Glutamatergic neuron (in vitro differentiated cells): ENCODE measurements at regions not wholly inside any gene's neighbourhood (a gene's known extent, or its start where the extent isn't known, plus 50 kb on each side); places are given as distances from the start of the nearest gene placed in this dataset.
"Not testable (repeated sequence)": the region's sequence is repeated elsewhere in the genome, so short reads cannot be mapped to it uniquely, and the experiment has no call there.

Experiments
- DNase-seq: peaks from one replicate; pipeline ENCODE4 v3.0.0; 2022
- H3K27ac Mint-ChIP-seq: one replicate; pipeline ENCODE4 v1.8.0; 2020; ENCODE audit warnings: mild to moderate bottlenecking, mixed read lengths, inconsistent platforms; ENCODE audit not compliant: unreplicated experiment
- H3K27me3 Mint-ChIP-seq: one replicate; pipeline ENCODE4 v1.8.0; 2020; ENCODE audit warnings: mild to moderate bottlenecking, moderate library complexity, mixed read lengths, inconsistent platforms; ENCODE audit not compliant: unreplicated experiment
- H3K36me3 Mint-ChIP-seq: one replicate; pipeline ENCODE4 v1.8.0; 2020; ENCODE audit warnings: mild to moderate bottlenecking, mixed read lengths, inconsistent platforms; ENCODE audit not compliant: unreplicated experiment
- H3K4me1 Mint-ChIP-seq: one replicate; pipeline ENCODE4 v1.8.0; 2020; ENCODE audit warnings: mild to moderate bottlenecking, low read depth, mixed read lengths, inconsistent platforms; ENCODE audit not compliant: unreplicated experiment
- H3K4me3 Mint-ChIP-seq: one replicate; pipeline ENCODE4 v1.8.0; 2020; ENCODE audit warnings: mild to moderate bottlenecking, mixed read lengths, inconsistent platforms; ENCODE audit not compliant: unreplicated experiment
- H3K9me3 Mint-ChIP-seq: one replicate; pipeline ENCODE4 v1.8.0; 2020; ENCODE audit warnings: mild to moderate bottlenecking, moderate library complexity, mixed read lengths, inconsistent platforms; ENCODE audit not compliant: unreplicated experiment
- CTCF ChIP-seq: fragments of 200-600 bp; sonication (generic); IDR thresholded peaks from one replicate; pipeline ENCODE4 v1.5.0; 2021; ENCODE audit not compliant: partially characterized antibody, unreplicated experiment

GRCh38 chr1:83118472-83118871, 880.5 kb downstream of the TTLL7 start:
- no peak for DNase-seq
- Mint-ChIP-seq H3K4me3 (no peak overlapping the region), H3K36me3 (no peaks in the 10 kb centered on the region), H3K27ac (no peak overlapping the region), H3K4me1 (no peaks in the 10 kb centered on the region), H3K27me3 (no peaks in the 10 kb centered on the region), H3K9me3 (no peaks in the 10 kb centered on the region)
- TF ChIP-seq CTCF = no peak

DNA sequence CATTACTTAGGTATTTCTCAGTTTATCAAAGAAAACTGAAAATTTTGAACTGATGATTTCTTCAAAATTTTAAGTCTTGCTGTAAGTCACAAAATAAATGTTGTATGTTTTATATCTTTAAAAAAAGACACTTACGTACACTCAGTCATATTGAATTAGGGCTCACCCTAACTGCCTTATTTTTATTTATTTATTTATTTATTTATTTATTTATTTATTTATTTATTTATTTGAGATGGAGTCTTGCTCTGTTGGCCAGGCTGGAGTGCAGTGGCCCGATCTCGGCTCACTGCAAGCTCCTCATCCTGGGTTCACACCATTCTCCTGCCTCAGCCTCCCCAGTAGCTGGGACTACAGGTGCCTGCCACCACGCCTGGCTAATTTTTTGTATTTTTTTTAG, 881.9 kb downstream of the TTLL7 start:
- H3K9me3 Mint-ChIP-seq, H3K27me3 Mint-ChIP-seq, H3K4me3 Mint-ChIP-seq, H3K36me3 Mint-ChIP-seq, H3K4me1 Mint-ChIP-seq, H3K27ac Mint-ChIP-seq, DNase-seq: not testable (repeated sequence)

DNA sequence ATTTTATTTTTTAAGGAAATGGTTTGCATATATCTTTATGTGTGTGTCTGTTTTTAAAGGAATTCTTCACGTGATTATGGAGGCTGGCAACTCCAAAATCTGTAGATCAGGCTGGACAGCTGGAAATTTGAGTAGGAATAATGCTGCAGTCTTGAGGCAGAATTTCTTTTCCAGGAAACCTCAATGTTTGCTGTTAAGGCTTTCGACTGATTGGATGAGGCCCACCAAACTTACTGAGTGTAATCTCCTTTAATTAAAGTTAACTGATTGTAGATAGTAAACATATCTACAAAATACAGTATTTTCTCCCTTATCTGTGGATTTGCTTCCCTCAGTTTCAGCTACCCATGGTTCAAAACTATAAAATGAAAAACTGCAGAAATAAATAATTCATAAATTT, 883.1 kb downstream of the TTLL7 start:
- Mint-ChIP-seq H3K27ac (no peak overlapping the region), H3K36me3 (no peaks in the 10 kb centered on the region), H3K27me3 (no peaks in the 10 kb centered on the region), H3K4me3 (no peak overlapping the region), H3K4me1 (no peaks in the 10 kb centered on the region), H3K9me3 (no peaks in the 10 kb centered on the region)
- DNase-seq = no peak
- TF ChIP-seq CTCF = no peak

DNA sequence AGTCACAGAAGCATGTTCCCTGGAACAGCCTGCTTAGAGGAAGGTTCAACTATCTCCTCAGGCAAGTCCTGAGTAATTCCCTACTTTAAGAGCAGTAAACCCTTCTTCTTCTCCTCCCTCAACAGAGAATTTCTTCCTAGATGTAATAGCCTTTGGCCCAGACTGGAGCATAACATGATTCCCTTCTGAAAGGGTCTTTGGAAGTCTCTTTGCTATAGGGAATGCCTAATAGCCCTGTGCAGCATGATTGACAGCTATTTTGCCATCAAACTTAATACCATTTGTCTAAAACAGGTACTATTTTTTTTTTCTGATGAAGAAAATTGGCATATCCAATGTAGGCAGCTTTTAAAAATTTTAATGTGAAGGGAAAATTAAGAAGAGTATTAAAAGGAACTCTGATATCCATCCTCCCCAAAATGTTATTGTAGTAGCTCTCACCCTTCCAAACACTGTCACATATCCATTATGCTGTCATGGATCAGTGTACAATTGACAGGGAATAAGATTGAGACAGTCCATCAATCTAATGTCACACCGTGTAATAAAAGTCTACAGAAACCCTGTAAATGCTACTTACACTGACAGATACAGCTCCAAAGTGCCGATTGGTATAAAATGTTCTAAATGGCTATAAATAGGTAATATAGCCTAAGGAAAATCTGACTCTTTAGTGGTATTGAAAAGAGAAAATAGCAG, 884.6 kb downstream of the TTLL7 start:
- H3K4me3 Mint-ChIP-seq = no peak overlapping the region
- H3K4me1 Mint-ChIP-seq = no peaks in the 10 kb centered on the region
- TF ChIP-seq CTCF = no peak
- H3K36me3 Mint-ChIP-seq = no peaks in the 10 kb centered on the region
- H3K27me3 Mint-ChIP-seq = no peaks in the 10 kb centered on the region
- H3K27ac Mint-ChIP-seq = no peak overlapping the region
- H3K9me3 Mint-ChIP-seq = no peaks in the 10 kb centered on the region
- no peak for DNase-seq

GRCh38 chr1:83113652-83114051, 885.3 kb downstream of the TTLL7 start:
- Mint-ChIP-seq H3K27me3 (no peaks in the 10 kb centered on the region), H3K36me3 (no peaks in the 10 kb centered on the region), H3K4me3 (no peak overlapping the region), H3K27ac (no peak overlapping the region), H3K9me3 (no peaks in the 10 kb centered on the region), H3K4me1 (no peaks in the 10 kb centered on the region)
- TF ChIP-seq CTCF = no peak
- DNase-seq = no peak
